Thymus (tissue), 11 donors: ENCODE measurements at regions not wholly inside any gene's neighbourhood (a gene's known extent, or its start where the extent isn't known, plus 50 kb on each side); places are given as distances from the start of the nearest gene placed in this dataset.

Experiments used
- DNase-seq, 9 donors: peaks; one replicate each; pipeline ENCODE4 v3.0.0-alpha.2; 2013; ENCODE audit warnings: low spot score in 9 of 9, low read depth in 6 of 9, missing footprints in 1 of 9
- H3K27ac ChIP-seq, 2 donors: one replicate each; pipeline ENCODE4 v1.5.1; 2013; ENCODE audit warnings: control low read depth in 1 of 2, low read depth in 1 of 2, low read length in 1 of 2, mild to moderate bottlenecking in 1 of 2, moderate library complexity in 1 of 2
- H3K27me3 ChIP-seq, 2 donors: one replicate each; pipeline ENCODE4 v1.5.1; 2013; ENCODE audit warnings: low read length in 1 of 2; ENCODE audit not compliant: control insufficient read depth in 2 of 2, insufficient read depth in 1 of 2
- H3K36me3 ChIP-seq, 2 donors: one replicate each; pipeline ENCODE4 v1.5.1; 2013; ENCODE audit warnings: low read length in 1 of 2, mild to moderate bottlenecking in 1 of 2, moderate library complexity in 1 of 2; ENCODE audit not compliant: control insufficient read depth in 2 of 2, insufficient read depth in 2 of 2
- H3K4me1 ChIP-seq, 2 donors: one replicate each; pipeline ENCODE4 v1.5.1; 2013; ENCODE audit warnings: low read length in 2 of 2; ENCODE audit not compliant: control insufficient read depth in 2 of 2, insufficient read depth in 2 of 2
- H3K4me3 ChIP-seq, 2 donors: one replicate each; pipeline ENCODE4 v1.5.1; 2013; ENCODE audit warnings: low read length in 2 of 2, control low read depth in 1 of 2, mild to moderate bottlenecking in 1 of 2
- H3K9me3 ChIP-seq, 2 donors: one replicate each; pipeline ENCODE4 v1.5.1; 2013; ENCODE audit warnings: low read length in 1 of 2, mild to moderate bottlenecking in 1 of 2; ENCODE audit not compliant: control insufficient read depth in 2 of 2, insufficient read depth in 1 of 2
- WGBS: extraction: QIAGEN DNeasy Blood & Tissue Kit; methylation state at CpG from one replicate; pipeline ENCODE4 v1.1.7; 2013; 5-methylcytosine and 5-hydroxymethylcytosine counted together
- donor health status: healthy.

DNA sequence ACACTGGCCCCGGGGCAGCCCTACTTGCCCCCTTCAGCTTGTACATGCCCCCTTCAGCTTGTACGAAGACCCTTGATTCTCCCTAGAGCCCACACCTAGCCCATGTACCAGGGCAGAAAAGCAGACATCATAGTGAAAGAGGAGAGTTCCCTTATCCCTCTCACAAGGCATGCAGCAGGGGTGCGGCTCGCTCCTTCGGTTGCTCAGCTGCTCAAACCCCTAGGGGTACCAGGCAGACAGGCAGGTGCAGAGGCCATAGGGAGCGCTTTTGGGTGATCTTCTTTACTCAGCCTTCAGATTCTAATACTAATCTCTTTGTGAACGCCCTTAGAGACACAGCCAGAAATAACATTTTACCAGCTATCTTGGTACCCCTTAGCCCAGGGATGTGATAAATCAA is 286.3 kb downstream of the NPIPA8 start:
- Histone ChIP-seq H3K27ac (no peak overlapping the region), H3K9me3 (no peaks in the 10 kb centered on the region), H3K4me1 (no peaks in the 10 kb centered on the region), H3K27me3 (no peaks in the 10 kb centered on the region), H3K4me3 (no peak overlapping the region), H3K36me3 (no peaks in the 10 kb centered on the region)
- WGBS: 90% methylated on average over 7 of the region's 7 CpGs
- DNase-seq: no peak

DNA sequence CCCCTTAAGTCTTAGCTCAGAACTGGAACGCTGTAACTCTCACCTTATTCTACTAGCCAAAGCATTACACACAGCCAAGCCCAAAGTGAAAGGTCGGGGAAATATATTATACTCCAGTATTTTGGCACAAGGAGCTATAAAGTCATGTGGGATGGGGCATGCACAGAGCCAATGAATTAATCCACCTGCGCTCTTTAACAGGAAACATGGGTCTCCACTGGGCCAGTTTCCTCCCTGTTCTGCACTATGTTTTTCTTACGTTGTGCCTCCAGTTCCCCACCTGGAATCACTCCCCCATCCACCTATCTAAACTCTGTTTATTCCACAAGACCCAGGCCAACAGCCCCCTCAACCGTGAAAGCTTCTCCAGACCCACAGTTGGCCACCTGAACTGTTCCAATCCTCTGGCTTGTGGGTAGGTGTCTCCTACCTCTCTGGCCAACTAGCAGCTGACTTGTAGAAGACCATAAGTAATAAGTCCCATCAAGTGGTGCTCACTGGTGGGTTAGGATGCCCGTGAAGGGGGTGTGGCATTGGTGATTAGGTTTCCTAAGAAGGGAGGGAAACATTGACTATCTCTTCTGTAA is 286.9 kb downstream of the NPIPA8 start:
- Histone ChIP-seq H3K4me1 (no peaks in the 10 kb centered on the region), H3K9me3 (no peaks in the 10 kb centered on the region), H3K36me3 (no peaks in the 10 kb centered on the region), H3K27ac (no peak overlapping the region), H3K27me3 (no peaks in the 10 kb centered on the region), H3K4me3 (no peak overlapping the region)
- WGBS: 83% methylated on average over 6 of the region's 6 CpGs
- DNase-seq: no peak

GRCh38 chr16:18048853-18049546 is 287.5 kb downstream of the NPIPA8 start:
- Histone ChIP-seq H3K27ac (no peak overlapping the region), H3K27me3 (no peaks in the 10 kb centered on the region), H3K4me1 (no peaks in the 10 kb centered on the region), H3K4me3 (no peak overlapping the region), H3K36me3 (no peaks in the 10 kb centered on the region), H3K9me3 (no peaks in the 10 kb centered on the region)
- 87% methylated on average over 4 of the region's 4 CpGs for WGBS
- no peak for DNase-seq

DNA sequence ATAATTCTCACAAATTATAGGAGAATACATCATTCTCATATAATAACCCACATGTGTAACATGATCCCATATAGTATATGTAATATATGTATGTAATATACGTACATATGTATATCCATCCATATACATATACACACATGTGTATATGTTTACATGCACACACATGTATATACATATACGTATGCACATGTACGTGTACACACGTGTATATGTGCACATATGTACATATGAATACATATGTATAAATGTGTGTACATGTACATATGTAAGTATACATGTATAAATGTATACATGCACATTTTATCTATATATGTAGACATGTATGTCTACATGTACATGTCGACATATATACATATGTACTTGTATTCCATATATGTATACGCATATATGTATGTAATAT is 288.8 kb downstream of the NPIPA8 start:
- Histone ChIP-seq H3K27ac (no peak overlapping the region), H3K27me3 (no peaks in the 10 kb centered on the region), H3K36me3 (no peaks in the 10 kb centered on the region), H3K4me3 (no peak overlapping the region), H3K9me3 (no peaks in the 10 kb centered on the region), H3K4me1 (no peaks in the 10 kb centered on the region)
- DNase-seq: no peak
- 93% methylated on average over 6 of the region's 6 CpGs for WGBS

GRCh38 chr16:18045356-18045755 is 291.2 kb downstream of the NPIPA8 start:
- Histone ChIP-seq H3K4me1 (no peaks in the 10 kb centered on the region), H3K9me3 (no peaks in the 10 kb centered on the region), H3K36me3 (no peaks in the 10 kb centered on the region), H3K4me3 (no peak overlapping the region), H3K27ac (no peak overlapping the region), H3K27me3 (no peaks in the 10 kb centered on the region)
- no peak for DNase-seq
- 69% methylated on average over 6 of the region's 6 CpGs for WGBS

DNA sequence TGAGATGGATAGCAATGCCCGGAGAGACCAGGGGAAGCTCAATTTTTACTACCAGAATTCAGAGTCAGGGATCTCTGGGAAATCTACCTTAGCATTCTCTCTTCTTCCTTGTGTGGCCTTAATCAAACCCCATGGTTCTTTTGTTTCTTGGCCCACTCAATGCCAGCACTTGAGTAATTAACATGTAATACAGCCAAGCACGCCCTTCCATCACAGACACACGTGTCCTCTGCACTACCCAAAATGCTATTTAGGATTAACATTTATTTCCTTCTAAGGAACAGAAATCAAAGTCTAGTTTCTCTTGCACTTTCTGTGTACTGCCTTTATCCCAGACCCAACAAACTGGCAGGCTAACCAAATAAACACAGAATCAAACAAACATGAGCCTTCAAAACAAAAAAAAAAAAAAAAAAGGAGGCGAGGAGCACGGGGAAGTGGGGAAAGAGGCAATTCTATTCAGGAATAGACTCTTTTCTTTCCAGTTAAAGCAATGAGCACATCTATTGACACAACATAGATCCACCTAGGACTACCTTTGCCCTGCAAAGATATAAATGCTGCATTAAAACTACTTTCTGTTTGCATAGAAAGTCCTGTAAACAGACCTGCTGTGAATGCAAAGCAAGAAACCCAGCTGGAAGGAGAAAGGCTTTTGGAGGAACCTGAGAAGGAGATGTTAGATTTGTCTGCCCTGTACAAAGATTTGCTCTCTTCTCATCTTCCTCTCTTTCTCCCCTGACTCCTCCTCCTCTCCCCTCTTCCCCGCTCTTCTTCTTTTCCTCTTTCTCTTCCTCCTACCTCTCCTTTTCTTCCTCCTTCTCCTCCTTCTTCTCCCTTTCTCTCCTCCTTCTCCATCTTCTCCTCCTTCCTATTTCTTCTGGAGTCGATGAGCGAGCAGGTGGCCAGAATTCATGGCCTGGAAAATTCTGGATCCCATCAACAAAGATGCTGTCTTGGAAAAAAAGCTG is 294.4 kb downstream of the NPIPA8 start:
- 65% methylated on average over 8 of the region's 8 CpGs for WGBS
- no peaks in the 10 kb centered on the region for H3K9me3 ChIP-seq
- H3K27ac ChIP-seq: no peak overlapping the region
- H3K4me1 ChIP-seq: no peaks in the 10 kb centered on the region
- no peaks in the 10 kb centered on the region for H3K36me3 ChIP-seq
- no peak for DNase-seq
- H3K27me3 ChIP-seq: no peaks in the 10 kb centered on the region
- no peak overlapping the region for H3K4me3 ChIP-seq

- Histone ChIP-seq H3K36me3 (no peaks in the 10 kb centered on the region), H3K9me3 (no peaks in the 10 kb centered on the region), H3K4me1 (no peaks in the 10 kb centered on the region), H3K27ac (no peak overlapping the region), H3K4me3 (no peak overlapping the region), H3K27me3 (no peaks in the 10 kb centered on the region)
- 85% methylated on average over 3 of the region's 3 CpGs for WGBS
- DNase-seq: no peak
Observed at GRCh38 chr16:18039931-18040330, 296.6 kb downstream of the NPIPA8 start.

DNA sequence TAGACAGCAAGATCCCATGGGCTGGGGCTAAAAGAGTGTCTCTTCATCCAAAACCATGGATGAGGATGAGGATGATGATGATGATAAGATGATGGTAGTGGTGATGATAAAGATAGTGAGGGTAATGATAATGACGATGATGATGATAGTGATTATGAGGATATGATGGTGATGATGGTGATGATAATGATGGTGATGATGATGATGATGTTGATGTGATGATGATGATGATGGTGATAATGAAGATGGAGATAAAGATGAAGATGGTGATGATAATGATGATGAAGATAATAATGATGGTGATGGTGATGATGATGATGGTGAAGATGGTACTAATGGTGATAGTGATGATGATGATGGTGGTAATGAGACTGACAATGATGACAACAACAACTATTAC is 299.5 kb downstream of the NPIPA8 start:
- H3K4me1 ChIP-seq: no peaks in the 10 kb centered on the region
- H3K27me3 ChIP-seq: no peaks in the 10 kb centered on the region
- H3K4me3 ChIP-seq: no peak overlapping the region
- H3K9me3 ChIP-seq: no peaks in the 10 kb centered on the region
- H3K36me3 ChIP-seq: no peaks in the 10 kb centered on the region
- DNase-seq: no peak
- WGBS: 94% methylated on average over 1 of the region's 1 CpG
- H3K27ac ChIP-seq: no peak overlapping the region

- H3K27ac ChIP-seq: no peak overlapping the region
- WGBS: 73% methylated on average over 6 of the region's 6 CpGs
- H3K36me3 ChIP-seq: no peaks in the 10 kb centered on the region
- no peak overlapping the region for H3K4me3 ChIP-seq
- DNase-seq: no peak
- no peaks in the 10 kb centered on the region for H3K27me3 ChIP-seq
- H3K4me1 ChIP-seq: no peaks in the 10 kb centered on the region
- H3K9me3 ChIP-seq: no peaks in the 10 kb centered on the region
Observed at GRCh38 chr16:18024611-18025010, 311.9 kb downstream of the NPIPA8 start.
